ENCODE measurements at regions not wholly inside any gene's neighbourhood (a gene's known extent, or its start where the extent isn't known, plus 50 kb on each side); places are given as distances from the start of the nearest gene placed in this dataset.
A peak's percentile ranks its signal among the peaks of the same experiment; 100 is the strongest.

GRCh38 chr6:155943635-155944034 lies 488.0 kb upstream of the NOX3 start:
- Histone ChIP-seq H4K20me1 (ENCODE audit: low read depth) (no peaks in the 10 kb centered on the region), H3K36me3 (no peaks in the 10 kb centered on the region), H3K4me1 (peaks cover 5% of the 10 kb centered on the region), H3K4me2 (no peak overlapping the region), H3K79me2 (ENCODE audit: low read depth) (no peaks in the 10 kb centered on the region), H3K9ac (no peak overlapping the region), H2AFZ (replicated peaks) (no peak overlapping the region), H3F3A (ENCODE audit: low read depth) (no peaks in the 10 kb centered on the region), H3K27me3 (no peaks in the 10 kb centered on the region), H3K27ac (no peak overlapping the region), H3K9me3 (ENCODE audit: low read depth) (no peaks in the 10 kb centered on the region), H3K4me3 (no peak overlapping the region)
- no peak for TF ChIP-seq EZH2 (IDR thresholded peaks at IDR 0.05)
- TF ChIP-seq EZH2phosphoT487 (IDR thresholded peaks at IDR 0.05) = no peak
- no peak for TF ChIP-seq CTCF (IDR thresholded peaks at IDR 0.05)
- H3K9me3 Mint-ChIP-seq = no peaks in the 10 kb centered on the region
- no peaks in the 10 kb centered on the region for H3K27me3 Mint-ChIP-seq (ENCODE audit: insufficient read depth, low read depth)
- H3K36me3 Mint-ChIP-seq = no peaks in the 10 kb centered on the region
- DNase-seq (ENCODE audit: low spot score) = no peak
- H3K27ac Mint-ChIP-seq = no peak overlapping the region
- no peaks in the 10 kb centered on the region for H3K4me1 Mint-ChIP-seq
- no peak overlapping the region for H3K4me3 Mint-ChIP-seq

- no peaks in the 10 kb centered on the region for H3K36me3 ChIP-seq
- H3F3A ChIP-seq (ENCODE audit: low read depth) = no peaks in the 10 kb centered on the region
- H2AFZ ChIP-seq (replicated peaks) = no peak overlapping the region
- no peaks in the 10 kb centered on the region for H4K20me1 ChIP-seq (ENCODE audit: low read depth)
- Mint-ChIP-seq H3K36me3 (no peaks in the 10 kb centered on the region), H3K27ac (no peak overlapping the region), H3K4me3 (no peak overlapping the region), H3K27me3 (ENCODE audit: insufficient read depth, low read depth) (no peaks in the 10 kb centered on the region), H3K4me1 (no peaks in the 10 kb centered on the region), H3K9me3 (no peaks in the 10 kb centered on the region)
- no peak overlapping the region for H3K4me3 ChIP-seq
- peaks cover 5% of the 10 kb centered on the region for H3K4me1 ChIP-seq
- H3K4me2 ChIP-seq = no peak overlapping the region
- no peaks in the 10 kb centered on the region for H3K27me3 ChIP-seq
- no peak overlapping the region for H3K27ac ChIP-seq
- TF ChIP-seq EZH2 (IDR thresholded peaks at IDR 0.05) (no peak), EZH2phosphoT487 (IDR thresholded peaks at IDR 0.05) (no peak), CTCF (IDR thresholded peaks at IDR 0.05) (no peak)
- H3K9ac ChIP-seq = no peak overlapping the region
- H3K79me2 ChIP-seq (ENCODE audit: low read depth) = no peaks in the 10 kb centered on the region
- H3K9me3 ChIP-seq (ENCODE audit: low read depth) = no peaks in the 10 kb centered on the region
- peak; percentile 13 for DNase-seq (ENCODE audit: low spot score)
These were observed 483.6 kb upstream of the NOX3 start for GRCh38 chr6:155939253-155939652.

GRCh38 chr6:155936551-155936950 lies 480.9 kb upstream of the NOX3 start:
- no peaks in the 10 kb centered on the region for H3F3A ChIP-seq (ENCODE audit: low read depth)
- no peaks in the 10 kb centered on the region for H3K79me2 ChIP-seq (ENCODE audit: low read depth)
- no peak overlapping the region for H3K27ac Mint-ChIP-seq
- H3K27ac ChIP-seq = no peak overlapping the region
- H3K9ac ChIP-seq = no peak overlapping the region
- H3K4me1 Mint-ChIP-seq = no peaks in the 10 kb centered on the region
- peaks cover 5% of the 10 kb centered on the region for H3K4me1 ChIP-seq
- DNase-seq (ENCODE audit: low spot score) = no peak
- H3K4me2 ChIP-seq = no peak overlapping the region
- TF ChIP-seq EZH2 (IDR thresholded peaks at IDR 0.05) (no peak), EZH2phosphoT487 (IDR thresholded peaks at IDR 0.05) (no peak), CTCF (IDR thresholded peaks at IDR 0.05) (no peak)
- no peaks in the 10 kb centered on the region for H3K36me3 ChIP-seq
- no peaks in the 10 kb centered on the region for H3K9me3 ChIP-seq (ENCODE audit: low read depth)
- H3K9me3 Mint-ChIP-seq = no peaks in the 10 kb centered on the region
- H3K36me3 Mint-ChIP-seq = no peaks in the 10 kb centered on the region
- H4K20me1 ChIP-seq (ENCODE audit: low read depth) = no peaks in the 10 kb centered on the region
- no peaks in the 10 kb centered on the region for H3K27me3 Mint-ChIP-seq (ENCODE audit: insufficient read depth, low read depth)
- H3K27me3 ChIP-seq = no peaks in the 10 kb centered on the region
- no peak overlapping the region for H2AFZ ChIP-seq (replicated peaks)
- H3K4me3 Mint-ChIP-seq = no peak overlapping the region
- H3K4me3 ChIP-seq = no peak overlapping the region

GRCh38 chr6:155936127-155936526 lies 480.5 kb upstream of the NOX3 start:
- Histone ChIP-seq H3K4me1 (peaks cover 5% of the 10 kb centered on the region), H3K9me3 (ENCODE audit: low read depth) (no peaks in the 10 kb centered on the region), H2AFZ (replicated peaks) (no peak overlapping the region), H3K27ac (no peak overlapping the region), H4K20me1 (ENCODE audit: low read depth) (no peaks in the 10 kb centered on the region), H3K27me3 (no peaks in the 10 kb centered on the region), H3K9ac (no peak overlapping the region), H3K36me3 (no peaks in the 10 kb centered on the region), H3K79me2 (ENCODE audit: low read depth) (no peaks in the 10 kb centered on the region), H3F3A (ENCODE audit: low read depth) (no peaks in the 10 kb centered on the region), H3K4me2 (no peak overlapping the region), H3K4me3 (no peak overlapping the region)
- H3K4me1 Mint-ChIP-seq = no peaks in the 10 kb centered on the region
- H3K9me3 Mint-ChIP-seq = no peaks in the 10 kb centered on the region
- DNase-seq (ENCODE audit: low spot score) = no peak
- H3K36me3 Mint-ChIP-seq = no peaks in the 10 kb centered on the region
- TF ChIP-seq CTCF (IDR thresholded peaks at IDR 0.05) (no peak), EZH2 (IDR thresholded peaks at IDR 0.05) (no peak)
- H3K4me3 Mint-ChIP-seq = no peak overlapping the region
- H3K27ac Mint-ChIP-seq = no peak overlapping the region
- H3K27me3 Mint-ChIP-seq (ENCODE audit: insufficient read depth, low read depth) = no peaks in the 10 kb centered on the region

Measured in neural progenitor cell (in vitro differentiated cells).